ENCODE measurements at regions not wholly inside any gene's neighbourhood (a gene's known extent, or its start where the extent isn't known, plus 50 kb on each side); places are given as distances from the start of the nearest gene placed in this dataset.

DNA sequence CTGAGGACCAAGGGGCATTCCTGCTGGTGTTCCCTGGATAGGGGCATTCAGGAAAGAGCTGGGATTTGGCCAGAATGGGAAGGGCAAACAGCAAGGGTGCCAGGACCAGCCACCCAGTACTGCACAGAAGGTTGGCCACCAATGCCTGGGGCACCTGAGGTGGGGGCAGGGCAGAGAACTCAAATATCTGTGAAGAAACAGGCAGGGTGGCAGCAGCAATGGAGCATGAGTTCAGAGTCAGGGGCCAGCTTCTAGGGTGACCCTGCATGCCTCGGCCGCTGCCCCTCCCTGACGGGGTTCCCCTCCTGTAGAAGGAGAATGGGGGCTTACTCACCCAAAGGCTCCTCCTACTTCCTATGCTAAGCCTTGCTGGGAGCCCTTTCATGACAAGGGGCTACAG is 79.3 kb upstream of the SHANK2 start:
- Histone ChIP-seq H3K4me3 (ENCODE audit: low read depth in 2 of 2, low read length in 1 of 2) (no peak overlapping the region), H3K27me3 (ENCODE audit: insufficient read depth) (no peaks in the 10 kb centered on the region), H3F3A (replicated peaks; ENCODE audit: insufficient read depth) (no peaks in the 10 kb centered on the region), H3K79me2 (ENCODE audit: insufficient read depth) (no peaks in the 10 kb centered on the region), H2AFZ (ENCODE audit: low read depth) (no peak overlapping the region), H3K9me2 (no peaks in the 10 kb centered on the region), H3K9ac (no peak overlapping the region), H3K4me2 (no peak overlapping the region), H3K9me3 (no peaks in the 10 kb centered on the region), H3K27ac (ENCODE audit: low read depth in 2 of 2, low read length in 1 of 2) (no peak overlapping the region), H3K4me1 (ENCODE audit: control insufficient read depth in 1 of 2, insufficient read depth in 2 of 2, low read depth in 1 of 2, low read length in 1 of 2) (no peaks in the 10 kb centered on the region; a peak in 1 of 4 replicates), H3K36me3 (replicated peaks in 1 of 2; ENCODE audit: control insufficient read depth in 1 of 2, insufficient read depth in 2 of 2, low read length in 1 of 2) (no peaks in the 10 kb centered on the region), H4K20me1 (ENCODE audit: insufficient read depth) (no peaks in the 10 kb centered on the region)
- WGBS (ENCODE audit: low lambda C conversion rate) = no CpG with 5 or more reads among the region's 3 CpGs
- ChIA-PET CTCF (interaction anchor here (0.8 to 1.3 kb wide), 2 partner anchors 20 to 244 kb away, joined by 3 read pairs; no protein-coding TSS in a partner anchor), POLR2A (no interaction called here)
- TF ChIP-seq RCOR1 (IDR thresholded peaks at IDR 0.05; ENCODE audit: low read length) = no peak
- no peak for DNase-seq

DNA sequence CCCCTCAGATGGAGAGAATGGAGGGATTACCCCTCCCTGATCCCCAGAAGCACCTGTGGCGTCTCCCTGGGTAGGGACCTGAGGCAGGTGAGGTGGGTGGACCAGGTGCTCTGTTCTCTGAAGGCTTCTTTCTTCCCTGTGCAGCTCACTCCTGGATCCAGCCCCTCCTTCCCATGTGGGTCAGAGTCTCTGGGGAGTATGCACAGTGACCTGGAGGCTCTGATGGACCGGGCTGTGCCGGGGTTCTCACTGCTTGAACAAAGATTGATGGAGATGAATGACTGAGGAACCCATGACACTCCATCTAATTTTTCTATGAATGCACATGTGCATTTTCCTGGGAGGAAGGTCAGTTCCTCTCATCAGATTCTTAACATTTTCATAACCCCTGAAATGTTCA is 78.6 kb upstream of the SHANK2 start:
- 43% methylated on average over 2 of the region's 3 CpGs for WGBS (ENCODE audit: low lambda C conversion rate)
- Histone ChIP-seq H3K9me2 (no peaks in the 10 kb centered on the region), H3K9ac (no peak overlapping the region), H3K27ac (ENCODE audit: low read depth in 2 of 2, low read length in 1 of 2) (no peak overlapping the region), H3F3A (replicated peaks; ENCODE audit: insufficient read depth) (no peaks in the 10 kb centered on the region), H3K4me1 (ENCODE audit: control insufficient read depth in 1 of 2, insufficient read depth in 2 of 2, low read depth in 1 of 2, low read length in 1 of 2) (no peaks in the 10 kb centered on the region; a peak in 1 of 4 replicates), H3K9me3 (no peaks in the 10 kb centered on the region), H4K20me1 (ENCODE audit: insufficient read depth) (no peaks in the 10 kb centered on the region), H3K79me2 (ENCODE audit: insufficient read depth) (no peaks in the 10 kb centered on the region), H3K4me3 (ENCODE audit: low read depth in 2 of 2, low read length in 1 of 2) (no peak overlapping the region), H2AFZ (ENCODE audit: low read depth) (no peak overlapping the region), H3K27me3 (ENCODE audit: insufficient read depth) (no peaks in the 10 kb centered on the region), H3K36me3 (replicated peaks in 1 of 2; ENCODE audit: control insufficient read depth in 1 of 2, insufficient read depth in 2 of 2, low read length in 1 of 2) (no peaks in the 10 kb centered on the region), H3K4me2 (no peak overlapping the region)
- POLR2A ChIA-PET = no interaction called here
- CTCF ChIA-PET = interaction anchor here (0.8 to 1.3 kb wide), 2 partner anchors 19 to 244 kb away, joined by 3 read pairs; no protein-coding TSS in a partner anchor
- TF ChIP-seq TEAD4 (IDR thresholded peaks at IDR 0.05; ENCODE audit: borderline replicate concordance, insufficient read depth) (no peak), ELF1 (IDR thresholded peaks at IDR 0.05) (no peak), RAD21 (IDR thresholded peaks at IDR 0.05; ENCODE audit: low read length) (no peak), POLR2AphosphoS5 (IDR thresholded peaks at IDR 0.05; ENCODE audit: low read depth, low read length) (no peak), NRF1 (IDR thresholded peaks at IDR 0.05; ENCODE audit: low read depth, low read length) (no peak), RXRA (IDR thresholded peaks at IDR 0.05; ENCODE audit: borderline replicate concordance, low read depth) (no peak), GATA2 (CRISPR knock-in tag; IDR thresholded peaks at IDR 0.05) (no peak), RFX5 (IDR thresholded peaks at IDR 0.05; ENCODE audit: low read length) (no peak), FOXM1 (IDR thresholded peaks at IDR 0.05; ENCODE audit: low read depth) (no peak)
- DNase-seq = no peak

DNA sequence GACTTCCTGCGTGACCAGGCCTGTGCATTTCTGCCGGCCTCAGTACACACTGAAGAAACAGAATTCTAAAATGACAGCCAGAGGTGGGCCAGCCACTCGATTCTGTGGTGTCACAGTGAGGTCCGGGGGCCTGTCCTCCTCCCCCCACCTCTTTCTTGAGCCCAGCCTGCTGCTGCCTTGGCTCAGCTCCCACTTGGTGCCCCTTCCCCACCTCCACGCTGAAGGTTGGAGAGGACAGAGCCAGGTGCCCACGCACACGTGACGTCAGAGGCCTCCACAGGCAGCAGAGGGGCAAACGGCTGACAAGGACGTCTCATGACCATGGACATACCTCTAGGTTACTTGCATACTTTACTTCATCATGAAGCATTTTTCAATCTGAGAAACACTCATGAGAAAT is 78.0 kb upstream of the SHANK2 start:
- Histone ChIP-seq H4K20me1 (ENCODE audit: insufficient read depth) (no peaks in the 10 kb centered on the region), H3K79me2 (ENCODE audit: insufficient read depth) (no peaks in the 10 kb centered on the region), H3K27me3 (ENCODE audit: insufficient read depth) (no peaks in the 10 kb centered on the region), H3K4me2 (no peak overlapping the region), H3F3A (replicated peaks; ENCODE audit: insufficient read depth) (no peaks in the 10 kb centered on the region), H2AFZ (ENCODE audit: low read depth) (no peak overlapping the region), H3K9ac (no peak overlapping the region), H3K9me2 (no peaks in the 10 kb centered on the region), H3K4me1 (ENCODE audit: control insufficient read depth in 1 of 2, insufficient read depth in 2 of 2, low read depth in 1 of 2, low read length in 1 of 2) (no peaks in the 10 kb centered on the region), H3K36me3 (replicated peaks in 1 of 2; ENCODE audit: control insufficient read depth in 1 of 2, insufficient read depth in 2 of 2, low read length in 1 of 2) (no peaks in the 10 kb centered on the region), H3K27ac (ENCODE audit: low read depth in 2 of 2, low read length in 1 of 2) (no peak overlapping the region), H3K9me3 (no peaks in the 10 kb centered on the region), H3K4me3 (ENCODE audit: low read depth in 2 of 2, low read length in 1 of 2) (no peak overlapping the region)
- no peak for TF ChIP-seq MEF2A (IDR thresholded peaks at IDR 0.05; ENCODE audit: borderline replicate concordance, low read depth)
- TF ChIP-seq MXI1 (IDR thresholded peaks at IDR 0.05; ENCODE audit: low read depth, low read length) = no peak
- TF ChIP-seq RFX5 (IDR thresholded peaks at IDR 0.05; ENCODE audit: low read length) = no peak
- TF ChIP-seq, protein P1, sequence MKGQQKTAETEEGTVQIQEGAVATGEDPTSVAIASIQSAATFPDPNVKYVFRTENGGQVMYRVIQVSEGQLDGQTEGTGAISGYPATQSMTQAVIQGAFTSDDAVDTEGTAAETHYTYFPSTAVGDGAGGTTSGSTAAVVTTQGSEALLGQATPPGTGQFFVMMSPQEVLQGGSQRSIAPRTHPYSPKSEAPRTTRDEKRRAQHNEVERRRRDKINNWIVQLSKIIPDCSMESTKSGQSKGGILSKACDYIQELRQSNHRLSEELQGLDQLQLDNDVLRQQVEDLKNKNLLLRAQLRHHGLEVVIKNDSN (IDR thresholded peaks at IDR 0.05; ENCODE audit: borderline replicate concordance, low read depth) = no peak
- no peak for TF ChIP-seq POLR2AphosphoS5 (IDR thresholded peaks at IDR 0.05; ENCODE audit: low read depth, low read length)
- no peak for TF ChIP-seq RAD21 (IDR thresholded peaks at IDR 0.05; ENCODE audit: low read length)
- no peak for TF ChIP-seq SMC3 (IDR thresholded peaks at IDR 0.05; ENCODE audit: low read depth, low read length)
- no peak for TF ChIP-seq ELF1 (IDR thresholded peaks at IDR 0.05)
- TF ChIP-seq CHD2 (IDR thresholded peaks at IDR 0.05; ENCODE audit: low read length, partially characterized antibody) = no peak
- no peak for TF ChIP-seq JUND (IDR thresholded peaks at IDR 0.05)
- TF ChIP-seq GABPA (IDR thresholded peaks at IDR 0.05; ENCODE audit: low read depth) = no peak
- TF ChIP-seq RCOR1 (IDR thresholded peaks at IDR 0.05; ENCODE audit: low read length) = no peak
- no peak for TF ChIP-seq TAF1 (IDR thresholded peaks at IDR 0.05; ENCODE audit: borderline replicate concordance, low read depth, low read length)
- no peak for TF ChIP-seq FOXJ3 (CRISPR knock-in tag; IDR thresholded peaks at IDR 0.05)
- no peak for TF ChIP-seq FOSL2 (IDR thresholded peaks at IDR 0.05; ENCODE audit: borderline replicate concordance, low read depth)
- TF ChIP-seq SIN3A (IDR thresholded peaks at IDR 0.05; ENCODE audit: borderline replicate concordance, low read depth, low read length) = no peak
- TF ChIP-seq EZH2phosphoT487 (IDR thresholded peaks at IDR 0.05; ENCODE audit: borderline replicate concordance, low read depth) = no peak
- TF ChIP-seq TCF12 (IDR thresholded peaks at IDR 0.05) = no peak
- DNase-seq = no peak
- ChIA-PET POLR2A (no interaction called here), CTCF (no interaction called here)
- WGBS (ENCODE audit: low lambda C conversion rate) = 29% methylated on average over 4 of the region's 10 CpGs

Measured in SK-N-SH (cell line).